ENCODE measurements at regions not wholly inside any gene's neighbourhood (a gene's known extent, or its start where the extent isn't known, plus 50 kb on each side); places are given as distances from the start of the nearest gene placed in this dataset.
"Not testable (repeated sequence)": the region's sequence is repeated elsewhere in the genome, so short reads cannot be mapped to it uniquely, and the experiment has no call there.

DNA sequence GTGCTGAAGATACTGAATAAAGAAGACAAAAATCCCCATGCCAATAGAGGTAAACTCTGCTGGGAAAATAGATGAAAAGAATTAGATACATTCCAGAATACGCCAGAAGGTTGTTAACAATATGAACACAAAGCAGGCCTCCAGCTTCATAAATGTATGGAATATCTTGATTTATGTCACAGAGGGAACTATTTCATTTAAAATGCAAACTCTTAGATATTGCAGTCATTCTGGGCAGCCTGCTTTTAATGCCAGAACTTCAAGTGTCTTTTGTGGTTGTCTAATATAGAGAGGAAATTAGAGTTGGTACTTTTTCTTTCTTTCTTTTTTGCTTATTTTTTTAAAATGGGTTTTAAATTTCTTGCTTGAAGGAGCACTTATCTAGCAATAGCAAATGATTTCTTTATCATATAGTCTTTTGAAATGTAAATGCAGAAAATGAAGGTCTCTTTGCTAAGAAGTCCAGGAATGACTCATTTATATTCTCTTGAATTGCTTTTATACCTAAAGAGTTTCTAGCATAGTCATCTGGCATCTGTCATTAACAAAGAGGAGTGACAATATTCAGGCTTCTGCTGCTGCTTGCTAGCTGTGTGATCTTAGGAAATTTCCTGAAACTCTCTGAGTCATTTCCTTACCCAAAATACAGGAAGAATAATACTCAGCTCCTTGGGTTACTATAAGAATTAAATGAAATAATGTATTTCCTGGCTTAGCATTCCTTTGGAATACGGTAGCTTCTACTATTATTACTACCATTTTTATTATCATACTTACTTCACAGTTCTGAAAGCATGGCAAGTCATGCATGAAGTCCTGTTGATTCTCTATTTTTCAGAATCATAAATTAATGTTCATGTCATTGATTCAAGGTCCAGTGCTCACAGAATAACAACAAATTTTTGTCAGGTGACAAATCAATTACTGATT lies 527.6 kb downstream of the DIPK2A start:
- Histone ChIP-seq H3K4me1 (ENCODE audit: control insufficient read depth in 1 of 2, low read depth in 2 of 2) (no peaks in the 10 kb centered on the region), H3K27ac (no peak overlapping the region)

DNA sequence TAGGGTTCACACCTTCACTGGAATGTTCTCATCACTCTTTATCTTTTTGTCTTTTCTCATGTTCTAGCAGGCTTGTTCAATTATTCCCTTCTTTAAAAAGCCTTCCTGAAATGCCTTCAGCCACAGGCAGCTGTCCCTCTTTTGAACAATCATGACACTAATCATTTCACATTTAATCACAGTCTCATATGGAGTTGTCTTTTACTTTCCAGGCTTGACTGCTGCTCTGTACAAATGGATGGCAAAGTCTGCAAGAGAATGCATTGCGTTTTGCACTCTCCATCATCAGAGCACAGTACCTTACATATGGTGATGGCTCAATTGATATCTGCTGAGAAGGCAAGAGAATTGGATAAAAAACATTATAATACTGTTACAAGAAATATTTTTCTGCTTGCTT lies 529.8 kb downstream of the DIPK2A start:
- Histone ChIP-seq H3K4me1 (ENCODE audit: control insufficient read depth in 1 of 2, low read depth in 2 of 2) (no peaks in the 10 kb centered on the region), H3K4me3 (no peak overlapping the region), H3K36me3 (no peaks in the 10 kb centered on the region), H3K27ac (no peak overlapping the region), H3K9me3 (no peaks in the 10 kb centered on the region), H3K27me3 (replicated peaks; ENCODE audit: insufficient read depth) (no peaks in the 10 kb centered on the region)
- no peak for DNase-seq (ENCODE audit: low spot score)
- TF ChIP-seq, protein P1, sequence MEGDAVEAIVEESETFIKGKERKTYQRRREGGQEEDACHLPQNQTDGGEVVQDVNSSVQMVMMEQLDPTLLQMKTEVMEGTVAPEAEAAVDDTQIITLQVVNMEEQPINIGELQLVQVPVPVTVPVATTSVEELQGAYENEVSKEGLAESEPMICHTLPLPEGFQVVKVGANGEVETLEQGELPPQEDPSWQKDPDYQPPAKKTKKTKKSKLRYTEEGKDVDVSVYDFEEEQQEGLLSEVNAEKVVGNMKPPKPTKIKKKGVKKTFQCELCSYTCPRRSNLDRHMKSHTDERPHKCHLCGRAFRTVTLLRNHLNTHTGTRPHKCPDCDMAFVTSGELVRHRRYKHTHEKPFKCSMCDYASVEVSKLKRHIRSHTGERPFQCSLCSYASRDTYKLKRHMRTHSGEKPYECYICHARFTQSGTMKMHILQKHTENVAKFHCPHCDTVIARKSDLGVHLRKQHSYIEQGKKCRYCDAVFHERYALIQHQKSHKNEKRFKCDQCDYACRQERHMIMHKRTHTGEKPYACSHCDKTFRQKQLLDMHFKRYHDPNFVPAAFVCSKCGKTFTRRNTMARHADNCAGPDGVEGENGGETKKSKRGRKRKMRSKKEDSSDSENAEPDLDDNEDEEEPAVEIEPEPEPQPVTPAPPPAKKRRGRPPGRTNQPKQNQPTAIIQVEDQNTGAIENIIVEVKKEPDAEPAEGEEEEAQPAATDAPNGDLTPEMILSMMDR (IDR thresholded peaks at IDR 0.05) = no peak
- no peak for ATAC-seq (ENCODE audit: insufficient number of reproducible peaks, low FRiP score, low read depth)

More for the DNA sequence above, 527.6 kb downstream of the DIPK2A start:
- no peak for DNase-seq (ENCODE audit: low spot score)
- no peak overlapping the region for H3K4me3 ChIP-seq
- no peaks in the 10 kb centered on the region for H3K27me3 ChIP-seq (replicated peaks; ENCODE audit: insufficient read depth)
- no peaks in the 10 kb centered on the region for H3K9me3 ChIP-seq
- TF ChIP-seq, protein P1 (IDR thresholded peaks at IDR 0.05) = no peak
- no peaks in the 10 kb centered on the region for H3K36me3 ChIP-seq
- no peak for ATAC-seq (ENCODE audit: insufficient number of reproducible peaks, low FRiP score, low read depth)

DNA sequence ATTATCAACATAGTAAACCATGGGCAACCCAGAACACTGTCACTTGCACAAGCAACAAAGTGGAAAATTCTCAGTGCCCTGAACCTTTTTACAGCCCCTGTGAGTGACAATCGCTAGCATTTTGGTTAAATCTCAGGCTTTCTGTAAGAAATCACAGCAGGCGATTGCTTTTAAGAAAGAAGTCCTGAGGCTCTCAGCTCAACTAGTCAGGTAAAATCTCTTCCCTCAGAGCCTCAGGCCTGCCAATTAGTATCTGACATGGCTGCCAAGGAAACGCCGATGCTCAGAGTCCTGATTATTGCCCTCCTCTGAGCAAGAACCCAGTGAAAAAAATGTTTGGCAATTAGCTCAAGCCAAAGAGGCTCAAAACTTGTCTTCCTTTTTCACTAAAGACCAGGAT lies 530.8 kb downstream of the DIPK2A start:
- ATAC-seq (ENCODE audit: insufficient number of reproducible peaks, low FRiP score, low read depth) (no peak), DNase-seq (ENCODE audit: low spot score) (no peak)
- Histone ChIP-seq H3K4me1 (ENCODE audit: control insufficient read depth in 1 of 2, low read depth in 2 of 2) (no peaks in the 10 kb centered on the region), H3K9me3 (no peaks in the 10 kb centered on the region), H3K36me3 (no peaks in the 10 kb centered on the region), H3K27me3 (replicated peaks; ENCODE audit: insufficient read depth) (no peaks in the 10 kb centered on the region), H3K4me3 (no peak overlapping the region), H3K27ac (no peak overlapping the region)
- TF ChIP-seq, protein P1 (IDR thresholded peaks at IDR 0.05) = no peak

DNA sequence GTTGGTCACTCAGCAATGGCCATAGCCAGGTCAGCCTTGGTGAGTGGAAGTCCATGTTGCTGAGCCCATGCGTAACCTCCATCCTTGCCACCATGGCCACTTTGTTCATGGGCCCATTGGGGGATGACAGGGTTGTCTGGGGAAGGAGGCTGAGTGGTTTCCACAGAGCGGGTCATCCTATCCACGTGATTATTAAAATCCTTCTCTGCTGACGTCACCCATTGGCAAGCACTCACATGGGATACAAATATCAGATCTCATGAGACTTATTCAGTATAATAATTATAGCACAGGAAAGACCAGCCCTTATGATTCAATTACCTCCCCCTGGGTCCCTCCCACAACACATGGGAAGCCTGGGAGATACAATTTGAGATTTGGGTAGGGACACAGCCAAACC lies 534.8 kb downstream of the DIPK2A start:
- H3K27ac ChIP-seq; H3K36me3 ChIP-seq; H3K4me1 ChIP-seq (ENCODE audit: control insufficient read depth in 1 of 2, low read depth in 2 of 2); H3K9me3 ChIP-seq; H3K27me3 ChIP-seq (replicated peaks; ENCODE audit: insufficient read depth); ATAC-seq (ENCODE audit: insufficient number of reproducible peaks, low FRiP score, low read depth); DNase-seq (ENCODE audit: low spot score); H3K4me3 ChIP-seq: not testable (repeated sequence)

DNA sequence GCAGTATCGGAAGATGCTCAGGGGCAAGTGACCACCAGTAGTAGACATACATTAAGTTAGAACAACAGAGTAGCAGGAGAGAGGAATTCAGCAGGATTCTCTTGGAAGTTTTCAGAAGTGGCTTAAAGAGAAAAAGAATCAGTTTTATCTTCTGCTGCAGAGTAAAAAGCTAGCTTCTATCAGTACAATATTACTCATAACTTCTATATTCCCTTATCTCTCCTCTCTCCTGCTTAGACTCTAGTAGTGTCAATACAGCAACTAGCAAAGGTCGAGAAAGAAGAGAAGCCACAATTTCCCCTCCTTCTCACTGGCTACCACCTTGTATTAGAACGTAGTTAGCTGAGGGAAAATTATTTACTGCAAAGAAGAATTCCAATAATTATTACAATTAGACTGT lies 539.7 kb downstream of the DIPK2A start:
- ATAC-seq (ENCODE audit: insufficient number of reproducible peaks, low FRiP score, low read depth) = no peak
- TF ChIP-seq, protein P1 (IDR thresholded peaks at IDR 0.05) = no peak
- H3K4me3 ChIP-seq = no peak overlapping the region
- DNase-seq (ENCODE audit: low spot score) = no peak
- H3K27ac ChIP-seq = no peak overlapping the region
- no peaks in the 10 kb centered on the region for H3K4me1 ChIP-seq (ENCODE audit: control insufficient read depth in 1 of 2, low read depth in 2 of 2)
- H3K27me3 ChIP-seq (replicated peaks; ENCODE audit: insufficient read depth) = no peaks in the 10 kb centered on the region
- H3K36me3 ChIP-seq = no peaks in the 10 kb centered on the region
- no peaks in the 10 kb centered on the region for H3K9me3 ChIP-seq
